HepG2 (cell line): ENCODE measurements at regions not wholly inside any gene's neighbourhood (a gene's known extent, or its start where the extent isn't known, plus 50 kb on each side); places are given as distances from the start of the nearest gene placed in this dataset.

Source experiments
- ATAC-seq: fragments of 200-7000 bp; cut with Tn5 transposase; 3 replicates; pipeline ENCODE4 v1.9.1; 2020; ENCODE audit warnings: mild to moderate bottlenecking, moderate library complexity
- BruUV-seq: library from RNA; stranded (reverse); fragments of 400-500 nt; replicated peaks from 2 replicates; lab custom pipeline; 2021; lab: Mats Ljungman, UMichigan
- CTCF ChIA-PET: fragments of 300-600 bp; formaldehyde crosslinking; extraction: SDS; loops from one replicate; lab custom pipeline; 2021; ENCODE audit warnings: low total read pairs, inconsistent platforms, low intra/inter-chr PET ratio; lab: Yijun Ruan, JAX
- POLR2A ChIA-PET: fragments of 350-600 bp; sonication (Branson Sonifier 250); formaldehyde crosslinking; loops from one replicate; lab custom pipeline; 2020; ENCODE audit warnings: antibody characterized with exemption, inconsistent platforms; lab: Yijun Ruan, JAX
- DNase-seq: peaks from one replicate; pipeline ENCODE4 v3.0.0-alpha.2; 2015; ENCODE audit warnings: low spot score
- FAIRE-seq: peaks from 3 replicates; lab custom pipeline; 2011; peaks lifted over from hg19 to GRCh38; lab: Jason Lieb, UNC
- H2AFZ ChIP-seq: one replicate; pipeline ENCODE4 v1.6.1; 2011; ENCODE audit warnings: low read length, inconsistent platforms
- H3K27ac ChIP-seq: fragments of 300-600 bp; 3 replicates; pipeline ENCODE4 v1.8.0; 2011; ENCODE audit warnings: mixed run types, mild to moderate bottlenecking, mixed read lengths, low read length, inconsistent platforms; ENCODE audit not compliant: insufficient read depth; ENCODE audit errors: extremely low read length
- H3K27me3 ChIP-seq, 2 experiments: fragments of 200-600 bp in 1 of 2; 2 replicates in 1 of 2; 3 replicates in 1 of 2; pipeline versions ENCODE4 v1.6.0 to v1.8.0; 2011; ENCODE audit warnings: low read length in 2 of 2, mild to moderate bottlenecking in 2 of 2, moderate library complexity in 2 of 2, inconsistent platforms in 1 of 2; ENCODE audit not compliant: insufficient read depth in 2 of 2, control insufficient read depth in 1 of 2
- H3K36me3 ChIP-seq, 2 experiments: fragments of 200-600 bp in 1 of 2; replicated peaks in 1 of 2; 2 replicates in 1 of 2; 3 replicates in 1 of 2; pipeline versions ENCODE4 v1.5.1 to v1.8.0; 2011; ENCODE audit warnings: low read length in 2 of 2, inconsistent platforms in 1 of 2; ENCODE audit not compliant: insufficient read depth in 2 of 2, control insufficient read depth in 1 of 2
- H3K4me1 ChIP-seq: 2 replicates; pipeline ENCODE4 v1.5.1; 2012; ENCODE audit warnings: low read length, inconsistent platforms; ENCODE audit not compliant: insufficient read depth
- H3K4me2 ChIP-seq: 2 replicates; pipeline ENCODE4 v1.6.0; 2011; ENCODE audit warnings: low read depth, low read length, inconsistent platforms
- H3K4me3 ChIP-seq, 3 experiments: fragments of 200-600 bp in 1 of 3; sonication (generic), shearing (Covaris generic) in 1 of 3; replicated peaks in 1 of 3; 2 replicates each; pipeline ENCODE4 v1.5.1; 2011 to 2016; ENCODE audit warnings: low read length in 3 of 3, inconsistent platforms in 2 of 3, low read depth in 2 of 3, mild to moderate bottlenecking in 2 of 3, control low read depth in 1 of 3, mixed read lengths in 1 of 3; ENCODE audit not compliant: insufficient read depth in 1 of 3
- H3K79me2 ChIP-seq: one replicate; pipeline ENCODE4 v1.6.1; 2011; ENCODE audit warnings: low read length, inconsistent platforms; ENCODE audit not compliant: insufficient read depth
- H3K9ac ChIP-seq: 2 replicates; pipeline ENCODE4 v1.6.0; 2011; ENCODE audit warnings: mild to moderate bottlenecking, low read depth, low read length, inconsistent platforms; ENCODE audit not compliant: insufficient read depth
- H3K9me3 ChIP-seq: 2 replicates; pipeline ENCODE4 v1.5.1; 2012; ENCODE audit warnings: mild to moderate bottlenecking, low read length
- H4K20me1 ChIP-seq: 2 replicates; pipeline ENCODE4 v1.6.0; 2011; ENCODE audit warnings: inconsistent platforms, mild to moderate bottlenecking, low read length, moderate library complexity; ENCODE audit not compliant: insufficient read depth
- BRD4 ChIP-seq: sonication (generic); formaldehyde crosslinking; IDR thresholded peaks from 2 replicates; pipeline ENCODE4 v1.4.0; 2020; ENCODE audit warnings: missing genetic modification reagents
- BRF2 ChIP-seq: sonication (generic); formaldehyde crosslinking; IDR thresholded peaks from 2 replicates; pipeline ENCODE4 v1.8.1; 2022; ENCODE audit warnings: mild to moderate bottlenecking, missing genetic modification reagents
- HOXA7 ChIP-seq: sonication (generic); formaldehyde crosslinking; IDR thresholded peaks from 2 replicates; pipeline ENCODE4 v1.8.1; 2022; ENCODE audit warnings: mild to moderate bottlenecking, missing genetic modification reagents, moderate library complexity
- MBD4 ChIP-seq: IDR thresholded peaks from 2 replicates; pipeline ENCODE4 v1.6.1; 2012; ENCODE audit warnings: low read length, inconsistent platforms, borderline replicate concordance
- SCMH1 ChIP-seq: sonication (generic); formaldehyde crosslinking; IDR thresholded peaks from 2 replicates; pipeline ENCODE4 v1.9.0; 2021; ENCODE audit warnings: missing genetic modification reagents, mild to moderate bottlenecking, borderline replicate concordance
- ZNF18 ChIP-seq: sonication (generic); formaldehyde crosslinking; IDR thresholded peaks from 2 replicates; pipeline ENCODE4 v1.8.0; 2022; ENCODE audit warnings: mild to moderate bottlenecking, missing genetic modification reagents; ENCODE audit not compliant: insufficient replicate concordance
- ZNF883 ChIP-seq: sonication (generic); formaldehyde crosslinking; IDR thresholded peaks from 2 replicates; pipeline ENCODE4 v1.5.1; 2020; ENCODE audit warnings: mild to moderate bottlenecking, missing genetic modification reagents; ENCODE audit errors: not compliant biosample characterization
- WGBS: methylation state at CpG from one replicate; pipeline ENCODE4 v1.1.6; 2017; ENCODE audit warnings: low lambda C conversion rate; 5-methylcytosine and 5-hydroxymethylcytosine counted together
- in situ Hi-C: cut with HindIII; loops from 2 replicates; pipeline ENCODE4 v1.10.0; 2017; ENCODE audit warnings: low pct_unique_long_range_greater_than_20kb; ENCODE audit not compliant: extremely low pct_ligation_motif_present
- intact Hi-C: fragments of 100-400 bp; cut with micrococcal nuclease; formaldehyde crosslinking; loops from one replicate; pipeline ENCODE4 v1.10.0; 2022; ENCODE audit not compliant: unreplicated experiment

GRCh38 chr15:53216036-53216435 lies 425.9 kb upstream of the ONECUT1 start:
- Histone ChIP-seq H4K20me1 (no peaks in the 10 kb centered on the region), H3K4me3 (no peak overlapping the region), H3K9me3 (no peaks in the 10 kb centered on the region), H3K4me2 (no peak overlapping the region), H3K4me1 (peaks cover 40% of the 10 kb centered on the region), H3K36me3 (no peaks in the 10 kb centered on the region), H2AFZ (no peak overlapping the region), H3K27ac (no peak overlapping the region), H3K27me3 (no peaks in the 10 kb centered on the region), H3K79me2 (no peaks in the 10 kb centered on the region), H3K9ac (no peak overlapping the region)
- DNase-seq (no peak), ATAC-seq (no peak), FAIRE-seq (no peak)
- BruUV-seq, result no TSS peak
- 76% methylated on average over 3 of the region's 3 CpGs for whole genome bisulfite sequencing
- in situ Hi-C loops (no loop called here), intact Hi-C loops (no loop called here)
- CTCF ChIA-PET, result no interaction called here
- no peak for TF ChIP-seq SCMH1 (CRISPR knock-in tag)
- TF ChIP-seq ZNF883, result no peak
- TF ChIP-seq MBD4, result no peak
- no peak for TF ChIP-seq HOXA7 (CRISPR knock-in tag)
- TF ChIP-seq BRF2 (CRISPR knock-in tag), result no peak
- no peak for TF ChIP-seq ZNF18 (CRISPR knock-in tag)
- TF ChIP-seq BRD4 (CRISPR knock-in tag), result no peak
- POLR2A ChIA-PET, result no interaction called here
